Activated naive CD4-positive, alpha-beta T cell treated with Interleukin-2 at 50 U/mL for 16 hours (primary cell): ENCODE measurements at regions not wholly inside any gene's neighbourhood (a gene's known extent, or its start where the extent isn't known, plus 50 kb on each side); places are given as distances from the start of the nearest gene placed in this dataset.
"Not testable (repeated sequence)": the region's sequence is repeated elsewhere in the genome, so short reads cannot be mapped to it uniquely, and the experiment has no call there.

Experiments used
- DNase-seq: peaks from one replicate; pipeline ENCODE4 v3.0.0-alpha.2; 2020

GRCh38 chr3:18527691-18528090 lies 102.6 kb upstream of the SATB1 start:
- DNase-seq, result no peak

GRCh38 chr3:18526667-18527066 lies 101.5 kb upstream of the SATB1 start:
- no peak for DNase-seq

- DNase-seq, result not testable (repeated sequence)
Observed at GRCh38 chr3:18516170-18516569, 91.0 kb upstream of the SATB1 start.

- no peak for DNase-seq
Observed at GRCh38 chr3:18513091-18513490, 88.0 kb upstream of the SATB1 start.

- no peak for DNase-seq
Observed at GRCh38 chr3:18512007-18512406, 86.9 kb upstream of the SATB1 start.

- DNase-seq, result no peak
Observed at GRCh38 chr3:18510947-18511346, 85.8 kb upstream of the SATB1 start.

- no peak for DNase-seq
Observed at GRCh38 chr3:18507333-18507732, 82.2 kb upstream of the SATB1 start.

GRCh38 chr3:18505056-18505455 lies 79.9 kb upstream of the SATB1 start:
- no peak for DNase-seq

GRCh38 chr3:18501679-18502343 lies 76.7 kb upstream of the SATB1 start:
- no peak for DNase-seq

- no peak for DNase-seq
Observed at GRCh38 chr3:18500322-18500721, 75.2 kb upstream of the SATB1 start.

- DNase-seq, result no peak
Observed at GRCh38 chr3:18499301-18499700, 74.2 kb upstream of the SATB1 start.

- no peak for DNase-seq
Observed at GRCh38 chr3:18494251-18494650, 69.1 kb upstream of the SATB1 start.

GRCh38 chr3:18489939-18490338 lies 64.8 kb upstream of the SATB1 start:
- DNase-seq, result no peak

GRCh38 chr3:18483226-18483625 lies 58.1 kb upstream of the SATB1 start:
- DNase-seq, result no peak

- DNase-seq, result no peak
Observed at GRCh38 chr3:18481946-18482548, 56.9 kb upstream of the SATB1 start.

- DNase-seq, result no peak
Observed at GRCh38 chr3:18477620-18478019, 52.5 kb upstream of the SATB1 start.
